ENCODE measurements at regions not wholly inside any gene's neighbourhood (a gene's known extent, or its start where the extent isn't known, plus 50 kb on each side); places are given as distances from the start of the nearest gene placed in this dataset.

DNA sequence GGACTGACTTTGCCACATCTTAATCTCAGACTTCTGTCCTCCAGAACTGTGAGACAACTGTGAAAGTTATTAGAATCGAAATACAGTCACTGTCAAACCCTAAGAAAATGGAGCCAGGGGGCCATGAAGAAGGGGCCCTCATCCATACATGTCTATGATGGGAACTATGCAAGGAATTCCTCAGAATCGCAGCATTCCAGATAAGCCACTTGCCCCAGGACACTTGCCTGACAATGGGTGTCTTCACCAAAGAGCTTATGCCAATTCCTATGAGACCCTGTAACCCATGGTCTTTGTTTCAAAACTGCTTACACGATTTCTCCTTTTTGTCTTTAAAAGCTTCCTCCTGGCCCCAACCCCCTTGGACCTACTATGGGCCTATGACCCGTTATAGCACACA, 90.4 kb upstream of the FOXP4 start:
- ChIA-PET POLR2A (no interaction called here), CTCF (interaction anchor here (1.0 to 1.1 kb wide), 2 partner anchors 12 to 13 kb away, joined by 3 read pairs; no protein-coding TSS in a partner anchor)
- H3K4me1 ChIP-seq = no peaks in the 10 kb centered on the region
- TF ChIP-seq MYC (IDR thresholded peaks at IDR 0.05; ENCODE audit: borderline replicate concordance, low read length) (no peak), RNF2 (IDR thresholded peaks at IDR 0.05; ENCODE audit: borderline replicate concordance, low read depth) (no peak)
- DNase-seq (ENCODE audit: low read depth in 1 of 2, low spot score in 1 of 2) = no peak
- H3K27ac ChIP-seq = no peak overlapping the region
- 41% methylated on average over 4 of the region's 4 CpGs for WGBS (ENCODE audit: missing lambda C conversion rate)
- H3K4me3 ChIP-seq = no peak overlapping the region
- no peaks in the 10 kb centered on the region for H3K9me3 ChIP-seq
- H3K4me2 ChIP-seq = no peak overlapping the region
- ATAC-seq = no peak
- no peak for FAIRE-seq

DNA sequence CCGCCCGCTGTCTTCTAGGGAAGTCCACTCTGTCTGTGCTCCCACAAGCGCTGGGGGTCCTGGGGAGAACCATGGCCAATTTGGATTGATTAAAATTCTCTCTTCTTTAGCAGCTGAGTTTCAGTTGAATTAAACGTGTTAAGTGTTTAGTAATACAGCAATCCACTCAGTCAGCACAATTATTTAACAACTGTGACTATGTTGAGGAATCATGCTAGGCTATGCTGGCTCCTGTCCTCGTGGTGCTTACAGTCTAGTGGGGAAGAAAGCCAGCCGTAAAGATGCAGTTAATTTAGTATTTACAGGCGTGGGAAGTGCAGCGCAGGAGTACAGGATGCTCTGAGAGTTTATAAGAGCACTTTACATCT, 88.9 kb upstream of the FOXP4 start:
- no peaks in the 10 kb centered on the region for H3K4me1 ChIP-seq
- WGBS (ENCODE audit: missing lambda C conversion rate) = 74% methylated on average over 7 of the region's 8 CpGs
- FAIRE-seq (no peak), ATAC-seq (no peak), DNase-seq (ENCODE audit: low read depth in 1 of 2, low spot score in 1 of 2) (no peak)
- no peaks in the 10 kb centered on the region for H3K9me3 ChIP-seq
- TF ChIP-seq RNF2 (IDR thresholded peaks at IDR 0.05; ENCODE audit: borderline replicate concordance, low read depth) (no peak), POLR2AphosphoS2 (conservative IDR thresholded peaks at IDR 0.05; ENCODE audit: low read length) (no peak), ATOH8 (CRISPR knock-in tag; IDR thresholded peaks at IDR 0.05; ENCODE audit: low read depth) (no peak), RFX5 (IDR thresholded peaks at IDR 0.05) (no peak), ZSCAN20 (CRISPR knock-in tag; IDR thresholded peaks at IDR 0.05) (no peak), HOXB5 (CRISPR knock-in tag; IDR thresholded peaks at IDR 0.05) (no peak), USF2 (IDR thresholded peaks at IDR 0.05) (no peak), KDM5A (IDR thresholded peaks at IDR 0.05) (no peak), MAFK (IDR thresholded peaks at IDR 0.05; ENCODE audit: partially characterized antibody) (no peak), MAZ (IDR thresholded peaks at IDR 0.05; ENCODE audit: borderline replicate concordance, low read depth, low read length) (no peak), CBX2 (IDR thresholded peaks at IDR 0.05; ENCODE audit: borderline replicate concordance, low read depth) (no peak)
- TF ChIP-seq, protein P1, sequence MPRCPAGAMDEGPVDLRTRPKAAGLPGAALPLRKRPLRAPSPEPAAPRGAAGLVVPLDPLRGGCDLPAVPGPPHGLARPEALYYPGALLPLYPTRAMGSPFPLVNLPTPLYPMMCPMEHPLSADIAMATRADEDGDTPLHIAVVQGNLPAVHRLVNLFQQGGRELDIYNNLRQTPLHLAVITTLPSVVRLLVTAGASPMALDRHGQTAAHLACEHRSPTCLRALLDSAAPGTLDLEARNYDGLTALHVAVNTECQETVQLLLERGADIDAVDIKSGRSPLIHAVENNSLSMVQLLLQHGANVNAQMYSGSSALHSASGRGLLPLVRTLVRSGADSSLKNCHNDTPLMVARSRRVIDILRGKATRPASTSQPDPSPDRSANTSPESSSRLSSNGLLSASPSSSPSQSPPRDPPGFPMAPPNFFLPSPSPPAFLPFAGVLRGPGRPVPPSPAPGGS (IDR thresholded peaks at IDR 0.05) = no peak
- ChIA-PET POLR2A (no interaction called here), CTCF (interaction anchor here (0.8 kb wide), 1 partner anchor 90 kb away, joined by 3 read pairs; no protein-coding TSS in a partner anchor)
- H3K4me2 ChIP-seq = no peak overlapping the region
- no peak overlapping the region for H3K27ac ChIP-seq
- H3K4me3 ChIP-seq = no peak overlapping the region

GRCh38 chr6:41459738-41460137, 86.4 kb upstream of the FOXP4 start:
- TF ChIP-seq RARB (CRISPR knock-in tag; IDR thresholded peaks at IDR 0.05) = no peak
- TF ChIP-seq, protein P2, sequence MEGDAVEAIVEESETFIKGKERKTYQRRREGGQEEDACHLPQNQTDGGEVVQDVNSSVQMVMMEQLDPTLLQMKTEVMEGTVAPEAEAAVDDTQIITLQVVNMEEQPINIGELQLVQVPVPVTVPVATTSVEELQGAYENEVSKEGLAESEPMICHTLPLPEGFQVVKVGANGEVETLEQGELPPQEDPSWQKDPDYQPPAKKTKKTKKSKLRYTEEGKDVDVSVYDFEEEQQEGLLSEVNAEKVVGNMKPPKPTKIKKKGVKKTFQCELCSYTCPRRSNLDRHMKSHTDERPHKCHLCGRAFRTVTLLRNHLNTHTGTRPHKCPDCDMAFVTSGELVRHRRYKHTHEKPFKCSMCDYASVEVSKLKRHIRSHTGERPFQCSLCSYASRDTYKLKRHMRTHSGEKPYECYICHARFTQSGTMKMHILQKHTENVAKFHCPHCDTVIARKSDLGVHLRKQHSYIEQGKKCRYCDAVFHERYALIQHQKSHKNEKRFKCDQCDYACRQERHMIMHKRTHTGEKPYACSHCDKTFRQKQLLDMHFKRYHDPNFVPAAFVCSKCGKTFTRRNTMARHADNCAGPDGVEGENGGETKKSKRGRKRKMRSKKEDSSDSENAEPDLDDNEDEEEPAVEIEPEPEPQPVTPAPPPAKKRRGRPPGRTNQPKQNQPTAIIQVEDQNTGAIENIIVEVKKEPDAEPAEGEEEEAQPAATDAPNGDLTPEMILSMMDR (IDR thresholded peaks at IDR 0.05) = no peak
- no peak for TF ChIP-seq POLR2AphosphoS2 (conservative IDR thresholded peaks at IDR 0.05; ENCODE audit: low read length)
- TF ChIP-seq CEBPB (IDR thresholded peaks at IDR 0.05) = no peak
- no peak for TF ChIP-seq RNF2 (IDR thresholded peaks at IDR 0.05; ENCODE audit: borderline replicate concordance, low read depth)
- TF ChIP-seq NFE2L2 (conservative IDR thresholded peaks at IDR 0.05; ENCODE audit: low read length) = no peak
- peaks cover 7% of the 10 kb centered on the region; the same call in 2 of the 3 replicates for H3K4me1 ChIP-seq
- no peak for ATAC-seq
- no peak overlapping the region for H3K4me3 ChIP-seq
- DNase-seq (ENCODE audit: low read depth in 1 of 2, low spot score in 1 of 2) = no peak
- no peak overlapping the region for H3K4me2 ChIP-seq
- no peak overlapping the region for H3K27ac ChIP-seq
- CTCF ChIA-PET = interaction anchor here (0.7 to 1.7 kb wide), 5 partner anchors 9 to 131 kb away, joined by 3 to 4 read pairs (median 3); no protein-coding TSS in a partner anchor
- POLR2A ChIA-PET = no interaction called here
- FAIRE-seq = no peak
- 63% methylated on average over 2 of the region's 2 CpGs for WGBS (ENCODE audit: missing lambda C conversion rate)
- H3K9me3 ChIP-seq = no peaks in the 10 kb centered on the region
